Stomach (tissue), 8 donors: ENCODE measurements at regions not wholly inside any gene's neighbourhood (a gene's known extent, or its start where the extent isn't known, plus 50 kb on each side); places are given as distances from the start of the nearest gene placed in this dataset.

ENCODE experiments used
- DNase-seq, 2 donors: peaks; one replicate each; pipeline versions ENCODE4 v3.0.0 to v3.0.0-alpha.2; 2013 to 2019
- H3K27ac ChIP-seq, 5 donors: fragments of 200-600 bp in 4 of 5; sonication (generic) in 4 of 5; one replicate each; pipeline ENCODE4 v1.5.1; 2013 to 2019; ENCODE audit warnings: mild to moderate bottlenecking in 1 of 5, moderate library complexity in 1 of 5
- H3K27me3 ChIP-seq, 3 donors: fragments of 200-600 bp; sonication (generic); one replicate each; pipeline ENCODE4 v1.5.1; 2017 to 2019; ENCODE audit warnings: mixed run types in 1 of 3
- H3K36me3 ChIP-seq, 4 donors: fragments of 200-600 bp; sonication (generic); 1 replicate in 3 of 4; 2 replicates in 1 of 4; pipeline ENCODE4 v1.5.1; 2016 to 2019
- H3K4me1 ChIP-seq, 4 donors: fragments of 200-600 bp; sonication (generic); one replicate each; pipeline ENCODE4 v1.5.1; 2016 to 2019
- H3K4me3 ChIP-seq, 4 donors: fragments of 200-600 bp; sonication (generic) in 3 of 4; one replicate each; pipeline ENCODE4 v1.5.1; 2016 to 2019; ENCODE audit warnings: mild to moderate bottlenecking in 1 of 4
- H3K9me3 ChIP-seq, 4 donors: fragments of 200-600 bp; sonication (generic); one replicate each; pipeline ENCODE4 v1.5.1; 2016 to 2019
- EP300 ChIP-seq: sonication (generic); formaldehyde crosslinking; IDR thresholded peaks from one replicate; pipeline ENCODE4 v1.6.1; 2017; ENCODE audit warnings: antibody characterized with exemption
- POLR2A ChIP-seq, 4 donors: fragments of 450-650 bp; IDR thresholded peaks; one replicate each; pipeline ENCODE4 v1.6.1; 2016; ENCODE audit warnings: antibody characterized with exemption in 4 of 4, control low read depth in 2 of 4, mild to moderate bottlenecking in 1 of 4, moderate library complexity in 1 of 4
- POLR2AphosphoS5 ChIP-seq, 3 donors: sonication (generic); formaldehyde crosslinking; IDR thresholded peaks; one replicate each; pipeline ENCODE4 v1.6.1; 2016; ENCODE audit warnings: antibody characterized with exemption in 3 of 3
- WGBS, 5 donors: extraction: QIAGEN DNeasy Blood & Tissue Kit in 3 of 5; methylation state at CpG; one replicate each; pipeline versions ENCODE4 v1.1.5 to v1.1.7; 2013 to 2018; 5-methylcytosine and 5-hydroxymethylcytosine counted together
- intact Hi-C: fragments of 100-400 bp; cut with DNase I; formaldehyde crosslinking; loops from one replicate; pipeline ENCODE4 v1.15.1; 2023; ENCODE audit warnings: low total_unique reads
- TF ChIP-seq, protein P1 (sequence below), 7 experiments: fragments of 450-650 bp in 4 of 7; fragments of 200-600 bp in 3 of 7; sonication (generic) in 3 of 7; IDR thresholded peaks; one replicate each; pipeline ENCODE4 v1.5.1; 2016 to 2019; ENCODE audit warnings: antibody characterized with exemption in 7 of 7, control low read depth in 2 of 7, mild to moderate bottlenecking in 1 of 7
- donor health status: healthy with polysubstance abuse.
- donor health status: Bipolar disorder and iron deficiency.
- donor health status: healthy.

DNA sequence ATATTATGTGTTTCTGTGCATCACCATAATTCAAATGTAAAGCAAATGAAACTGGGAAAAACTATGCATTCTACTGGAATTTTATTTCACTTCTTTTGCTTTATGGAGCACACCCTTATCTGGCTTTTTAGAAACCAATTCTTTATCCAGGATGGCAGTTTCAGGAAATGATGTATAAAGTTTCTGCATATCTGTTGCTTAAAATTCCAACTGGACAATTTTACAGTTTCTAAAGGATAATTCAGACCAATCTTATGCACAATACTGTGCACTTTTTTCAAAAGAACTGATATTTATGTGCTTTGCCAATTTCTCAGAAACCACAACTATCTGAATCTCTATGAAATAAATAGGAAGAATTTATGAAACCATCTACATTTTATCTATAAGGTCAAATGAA is 246.5 kb upstream of the MIR17HG start:
- intact Hi-C loops, result no loop called here

DNA sequence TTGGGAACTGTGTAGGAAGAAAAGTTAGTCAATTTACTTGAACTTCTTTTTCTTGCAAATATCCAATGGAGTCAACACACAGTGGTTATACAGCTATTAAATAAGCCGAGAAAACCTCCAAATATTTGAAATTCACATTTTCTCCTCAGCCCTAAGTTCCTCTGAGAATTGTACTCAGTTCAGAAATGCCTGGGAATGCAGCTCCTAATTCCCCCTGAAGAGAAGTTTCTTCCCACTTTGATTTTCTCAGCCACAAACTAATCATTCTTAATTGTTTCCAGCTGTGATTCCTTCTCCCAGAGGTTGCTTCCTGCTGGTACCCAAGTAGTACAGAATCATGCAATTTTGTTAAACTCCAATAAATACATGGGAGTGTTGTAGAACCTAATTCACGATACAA is 246.1 kb upstream of the MIR17HG start:
- intact Hi-C loops, result no loop called here
- Histone ChIP-seq H3K36me3 (no peaks in the 10 kb centered on the region), H3K9me3 (no peaks in the 10 kb centered on the region), H3K4me1 (no peaks in the 10 kb centered on the region), H3K4me3 (no peak overlapping the region), H3K27ac (no peak overlapping the region), H3K27me3 (peaks cover 0 to 8% (median 0%) of the 10 kb centered on the region in 3 donors)
- no peak for DNase-seq
- 51 to 64% (median 61%) methylated on average over 2 of the region's 2 CpGs for WGBS, 5 donors
- TF ChIP-seq, protein P1, sequence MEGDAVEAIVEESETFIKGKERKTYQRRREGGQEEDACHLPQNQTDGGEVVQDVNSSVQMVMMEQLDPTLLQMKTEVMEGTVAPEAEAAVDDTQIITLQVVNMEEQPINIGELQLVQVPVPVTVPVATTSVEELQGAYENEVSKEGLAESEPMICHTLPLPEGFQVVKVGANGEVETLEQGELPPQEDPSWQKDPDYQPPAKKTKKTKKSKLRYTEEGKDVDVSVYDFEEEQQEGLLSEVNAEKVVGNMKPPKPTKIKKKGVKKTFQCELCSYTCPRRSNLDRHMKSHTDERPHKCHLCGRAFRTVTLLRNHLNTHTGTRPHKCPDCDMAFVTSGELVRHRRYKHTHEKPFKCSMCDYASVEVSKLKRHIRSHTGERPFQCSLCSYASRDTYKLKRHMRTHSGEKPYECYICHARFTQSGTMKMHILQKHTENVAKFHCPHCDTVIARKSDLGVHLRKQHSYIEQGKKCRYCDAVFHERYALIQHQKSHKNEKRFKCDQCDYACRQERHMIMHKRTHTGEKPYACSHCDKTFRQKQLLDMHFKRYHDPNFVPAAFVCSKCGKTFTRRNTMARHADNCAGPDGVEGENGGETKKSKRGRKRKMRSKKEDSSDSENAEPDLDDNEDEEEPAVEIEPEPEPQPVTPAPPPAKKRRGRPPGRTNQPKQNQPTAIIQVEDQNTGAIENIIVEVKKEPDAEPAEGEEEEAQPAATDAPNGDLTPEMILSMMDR (IDR thresholded peaks at IDR 0.05), result no peak
- TF ChIP-seq EP300 (no peak), POLR2AphosphoS5 (IDR thresholded peaks at IDR 0.05) (no peak), POLR2A (IDR thresholded peaks at IDR 0.05) (no peak)

More for the DNA sequence above, 246.5 kb upstream of the MIR17HG start:
- TF ChIP-seq POLR2A (IDR thresholded peaks at IDR 0.05) (no peak), POLR2AphosphoS5 (IDR thresholded peaks at IDR 0.05) (no peak), EP300 (no peak)
- TF ChIP-seq, protein P1 (IDR thresholded peaks at IDR 0.05), result no peak
- H3K27me3 ChIP-seq, result peaks cover 0 to 8% (median 0%) of the 10 kb centered on the region in 3 donors
- H3K9me3 ChIP-seq, result no peaks in the 10 kb centered on the region
- H3K27ac ChIP-seq, result no peak overlapping the region
- DNase-seq, result no peak
- no peaks in the 10 kb centered on the region for H3K4me1 ChIP-seq
- no peaks in the 10 kb centered on the region for H3K36me3 ChIP-seq
- no peak overlapping the region for H3K4me3 ChIP-seq

DNA sequence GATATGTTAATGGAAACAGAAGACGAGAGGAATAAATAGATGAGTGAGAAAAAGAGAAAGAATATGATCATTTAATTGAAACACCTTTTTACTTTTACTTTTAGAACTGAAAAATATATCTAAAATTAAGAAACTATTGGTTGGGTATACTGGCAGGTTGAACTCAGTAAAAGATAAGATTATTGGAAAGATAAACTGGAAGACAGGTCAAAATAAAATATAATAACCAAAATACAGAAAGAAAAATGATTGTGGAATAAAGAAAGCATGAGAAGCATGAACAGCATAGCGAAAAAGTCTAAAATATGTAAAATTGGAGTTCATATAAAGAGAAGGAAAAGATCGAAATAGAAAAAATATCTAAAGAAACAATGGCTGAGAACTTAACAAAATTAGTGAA is 242.2 kb upstream of the MIR17HG start:
- H3K27me3 ChIP-seq, result peaks cover 0 to 5% (median 0%) of the 10 kb centered on the region in 3 donors
- H3K27ac ChIP-seq, result no peak overlapping the region
- no peak for DNase-seq
- no peaks in the 10 kb centered on the region for H3K4me1 ChIP-seq
- H3K4me3 ChIP-seq, result no peak overlapping the region
- no peaks in the 10 kb centered on the region for H3K9me3 ChIP-seq
- TF ChIP-seq, protein P1 (IDR thresholded peaks at IDR 0.05), result no peak
- no peak for TF ChIP-seq EP300
- TF ChIP-seq POLR2AphosphoS5 (IDR thresholded peaks at IDR 0.05), result no peak
- TF ChIP-seq POLR2A (IDR thresholded peaks at IDR 0.05), result no peak
- intact Hi-C loops, result no loop called here
- H3K36me3 ChIP-seq, result no peaks in the 10 kb centered on the region
- WGBS, 5 donors, result 82 to 92% (median 90%) methylated on average over 3 of the region's 3 CpGs

DNA sequence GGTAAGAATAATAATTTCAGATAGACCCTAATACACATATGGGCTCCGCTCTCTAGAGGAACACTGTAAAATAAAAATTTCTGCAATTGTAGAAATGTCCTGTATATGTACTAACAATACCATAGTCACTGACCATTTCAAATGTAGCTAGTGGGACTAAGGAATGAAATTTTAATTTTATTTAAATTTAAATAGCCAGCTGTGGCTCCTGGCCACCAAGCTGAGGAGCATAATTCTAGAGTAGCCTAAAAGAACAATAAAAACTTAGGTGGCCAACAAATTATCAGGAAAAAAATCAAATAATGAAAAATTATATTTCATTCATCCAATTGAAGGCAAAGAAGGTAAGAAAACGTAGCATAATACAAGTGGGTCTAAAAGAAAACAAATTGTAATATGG is 240.9 kb upstream of the MIR17HG start:
- Histone ChIP-seq H3K9me3 (no peaks in the 10 kb centered on the region), H3K4me3 (no peak overlapping the region), H3K27ac (no peak overlapping the region), H3K4me1 (no peaks in the 10 kb centered on the region), H3K36me3 (no peaks in the 10 kb centered on the region), H3K27me3 (peaks cover 0 to 5% (median 0%) of the 10 kb centered on the region in 3 donors)
- TF ChIP-seq POLR2A (IDR thresholded peaks at IDR 0.05) (no peak), POLR2AphosphoS5 (IDR thresholded peaks at IDR 0.05) (no peak), EP300 (no peak)
- TF ChIP-seq, protein P1 (IDR thresholded peaks at IDR 0.05), result no peak
- intact Hi-C loops, result no loop called here
- 84 to 94% (median 89%) methylated on average over 2 of the region's 2 CpGs for WGBS, 5 donors
- DNase-seq, result no peak
